H1 (cell line): ENCODE measurements at regions not wholly inside any gene's neighbourhood (a gene's known extent, or its start where the extent isn't known, plus 50 kb on each side); places are given as distances from the start of the nearest gene placed in this dataset.
A peak's percentile ranks its signal among the peaks of the same experiment; 100 is the strongest.

Experiments used
- CTCF ChIA-PET: fragments of 300-600 bp; sonication (Branson Sonifier 250); formaldehyde crosslinking; loops from one replicate; lab custom pipeline; 2021; ENCODE audit not compliant: partially characterized antibody; lab: Charles Lee
- POLR2A ChIA-PET: fragments of 300-600 bp; sonication (Branson Sonifier 250); formaldehyde crosslinking; loops from one replicate; lab custom pipeline; 2021; ENCODE audit warnings: inconsistent platforms; ENCODE audit not compliant: partially characterized antibody; lab: Charles Lee
- DNase-seq, 2 experiments: peaks; one replicate each; pipeline versions ENCODE4 v3.0.0 to v3.0.0-alpha.2; 2010 to 2022; ENCODE audit warnings: low spot score in 2 of 2, low read depth in 1 of 2, mixed read lengths in 1 of 2
- FAIRE-seq: peaks from 2 replicates; lab custom pipeline; 2011; peaks lifted over from hg19 to GRCh38; lab: Jason Lieb, UNC
- H2AFZ ChIP-seq: 2 replicates; pipeline ENCODE4 v1.8.1; 2012; ENCODE audit warnings: low read length, inconsistent platforms
- H2AK5ac ChIP-seq: 2 replicates; pipeline ENCODE4 v1.6.1; 2013; ENCODE audit warnings: low read depth, low read length
- H2BK120ac ChIP-seq: replicated peaks from 2 replicates; pipeline ENCODE3; 2013; ENCODE audit warnings: low read depth, low read length, inconsistent platforms
- H2BK12ac ChIP-seq: 2 replicates; pipeline ENCODE4 v1.6.1; 2013; ENCODE audit warnings: low read depth, low read length
- H2BK15ac ChIP-seq: 2 replicates; pipeline ENCODE4 v1.6.1; 2013; ENCODE audit warnings: low read length
- H2BK20ac ChIP-seq: 2 replicates; pipeline ENCODE4 v1.6.1; 2013; ENCODE audit warnings: low read length
- H2BK5ac ChIP-seq: 2 replicates; pipeline ENCODE4 v1.6.1; 2013; ENCODE audit warnings: low read depth, low read length
- H3K14ac ChIP-seq: 2 replicates; pipeline ENCODE4 v1.6.1; 2013; ENCODE audit warnings: inconsistent platforms; ENCODE audit not compliant: insufficient read length
- H3K18ac ChIP-seq: 2 replicates; pipeline ENCODE4 v1.6.1; 2013; ENCODE audit warnings: low read length; ENCODE audit errors: extremely low read depth
- H3K23ac ChIP-seq: 2 replicates; pipeline ENCODE4 v1.6.1; 2013; ENCODE audit warnings: inconsistent platforms; ENCODE audit not compliant: insufficient read length
- H3K23me2 ChIP-seq: 2 replicates; pipeline ENCODE4 v1.6.1; 2013; ENCODE audit warnings: low read depth, low read length
- H3K27ac ChIP-seq: 2 replicates; pipeline ENCODE4 v1.6.1; 2011; ENCODE audit warnings: low read depth, low read length, inconsistent platforms
- H3K27me3 ChIP-seq, 4 experiments: replicated peaks in 1 of 4; 1 replicate in 1 of 4; 2 replicates in 3 of 4; pipeline versions ENCODE4 v1.6.1 to v1.8.1; 2011 to 2013; ENCODE audit warnings: low read length in 3 of 4, mild to moderate bottlenecking in 3 of 4, inconsistent platforms in 2 of 4, mixed read lengths in 2 of 4, moderate library complexity in 1 of 4; ENCODE audit not compliant: control insufficient read depth in 3 of 4, insufficient read depth in 3 of 4; ENCODE audit errors: extremely low read depth in 1 of 4
- H3K36me3 ChIP-seq, 4 experiments: 2 replicates each; pipeline versions ENCODE4 v1.6.1 to v1.8.1; 2011 to 2013; ENCODE audit warnings: mild to moderate bottlenecking in 4 of 4, low read length in 3 of 4, moderate library complexity in 2 of 4, control low read depth in 1 of 4, inconsistent platforms in 1 of 4; ENCODE audit not compliant: insufficient read depth in 4 of 4, control insufficient read depth in 2 of 4
- H3K4ac ChIP-seq: replicated peaks from 2 replicates; pipeline ENCODE3; 2013; ENCODE audit warnings: low read length, low read depth, mixed read lengths, inconsistent platforms; ENCODE audit not compliant: insufficient read length
- H3K4me1 ChIP-seq, 4 experiments: replicated peaks in 1 of 4; 1 replicate in 1 of 4; 2 replicates in 3 of 4; pipeline versions ENCODE4 v1.6.1 to v1.8.1; 2011 to 2013; ENCODE audit warnings: low read length in 3 of 4, inconsistent platforms in 2 of 4, mixed read lengths in 1 of 4; ENCODE audit not compliant: insufficient read depth in 4 of 4, control insufficient read depth in 3 of 4
- H3K4me2 ChIP-seq, 2 experiments: 2 replicates each; pipeline versions ENCODE4 v1.6.1 to v1.8.1; 2011 to 2013; ENCODE audit warnings: low read depth in 2 of 2, low read length in 2 of 2, control low read depth in 1 of 2, inconsistent platforms in 1 of 2, mild to moderate bottlenecking in 1 of 2; ENCODE audit not compliant: insufficient read depth in 1 of 2
- H3K4me3 ChIP-seq, 4 experiments: fragments of 200-600, 300-600 bp in 1 of 4; sonication (generic), shearing (Covaris generic), sonication (Bioruptor Twin) in 1 of 4; 2 replicates each; pipeline versions ENCODE4 v1.5.1 to v1.8.1; 2011 to 2016; ENCODE audit warnings: low read length in 4 of 4, low read depth in 3 of 4, control low read depth in 2 of 4, inconsistent platforms in 2 of 4, mild to moderate bottlenecking in 2 of 4, mixed read lengths in 1 of 4, moderate library complexity in 1 of 4; ENCODE audit not compliant: insufficient read depth in 2 of 4; ENCODE audit errors: extremely low read depth in 1 of 4
- H3K56ac ChIP-seq: replicated peaks from 2 replicates; pipeline ENCODE3; 2013; ENCODE audit warnings: low read depth, mild to moderate bottlenecking, mixed read lengths, low read length, inconsistent platforms; ENCODE audit not compliant: insufficient read length
- H3K79me1 ChIP-seq: 2 replicates; pipeline ENCODE4 v1.6.1; 2013; ENCODE audit warnings: low read depth, low read length, control low read depth
- H3K79me2 ChIP-seq, 2 experiments: 2 replicates each; pipeline versions ENCODE4 v1.6.1 to v1.8.1; 2012 to 2013; ENCODE audit warnings: low read length in 2 of 2, mild to moderate bottlenecking in 2 of 2, inconsistent platforms in 1 of 2; ENCODE audit not compliant: insufficient read depth in 2 of 2, control insufficient read depth in 1 of 2
- H3K9ac ChIP-seq, 4 experiments: replicated peaks in 1 of 4; 1 replicate in 1 of 4; 2 replicates in 3 of 4; pipeline versions ENCODE4 v1.6.1 to v1.8.1; 2011 to 2013; ENCODE audit warnings: low read depth in 3 of 4, low read length in 3 of 4, control low read depth in 2 of 4, mild to moderate bottlenecking in 2 of 4, moderate library complexity in 2 of 4, inconsistent platforms in 1 of 4; ENCODE audit errors: extremely low read depth in 1 of 4
- H3K9me3 ChIP-seq, 2 experiments: 2 replicates each; pipeline versions ENCODE4 v1.6.1 to v1.8.1; 2012 to 2013; ENCODE audit warnings: mild to moderate bottlenecking in 2 of 2, moderate library complexity in 2 of 2, control low read depth in 1 of 2, inconsistent platforms in 1 of 2, low read depth in 1 of 2, low read length in 1 of 2, mixed read lengths in 1 of 2; ENCODE audit not compliant: insufficient read depth in 2 of 2
- H4K20me1 ChIP-seq, 2 experiments: replicated peaks in 1 of 2; 2 replicates each; pipeline versions ENCODE3 to v1.8.1; 2011 to 2013; ENCODE audit warnings: inconsistent platforms in 2 of 2, low read length in 2 of 2, mild to moderate bottlenecking in 1 of 2; ENCODE audit not compliant: insufficient read depth in 2 of 2, control insufficient read depth in 1 of 2
- H4K5ac ChIP-seq: 2 replicates; pipeline ENCODE4 v1.6.1; 2013; ENCODE audit warnings: low read length, low read depth, mixed read lengths, inconsistent platforms; ENCODE audit not compliant: insufficient read length
- H4K8ac ChIP-seq: 2 replicates; pipeline ENCODE4 v1.8.0; 2013; ENCODE audit warnings: mild to moderate bottlenecking, moderate library complexity, low read length, inconsistent platforms; ENCODE audit not compliant: insufficient read depth; ENCODE audit errors: extremely low read depth
- H4K91ac ChIP-seq: replicated peaks from 2 replicates; pipeline ENCODE3; 2013; ENCODE audit warnings: low read length, mixed read lengths, inconsistent platforms; ENCODE audit not compliant: insufficient read length
- WGBS, 2 experiments: shearing (Covaris generic) in 1 of 2; methylation state at CpG; one replicate each; pipeline versions ENCODE4 v1.1.6 to v1.1.7; 2013 to 2015; ENCODE audit warnings: low lambda C conversion rate in 2 of 2, mixed read lengths in 2 of 2, inconsistent platforms in 1 of 2, low coverage in 1 of 2, missing lambda C conversion rate in 1 of 2; ENCODE audit not compliant: insufficient replicate concordance in 2 of 2, insufficient coverage in 1 of 2, insufficient read length in 1 of 2; ENCODE audit errors: extremely low coverage in 1 of 2, missing lambda C conversion rate in 1 of 2; 5-methylcytosine and 5-hydroxymethylcytosine counted together
- TF ChIP-seq, protein P1 (sequence below): IDR thresholded peaks from 2 replicates; pipeline ENCODE4 v1.6.1; 2011; ENCODE audit warnings: low read depth, mild to moderate bottlenecking, low read length; ENCODE audit not compliant: insufficient read depth

- H4K91ac ChIP-seq: no peak overlapping the region
- no peak overlapping the region for H3K4me3 ChIP-seq
- WGBS, 2 experiments: 86% methylated on average over 2 of the region's 2 CpGs; no CpG with 5 or more reads in 1 of the 2 experiments
- H3K79me1 ChIP-seq: no peaks in the 10 kb centered on the region
- DNase-seq (no peak), FAIRE-seq (no peak)
- H3K4me2 ChIP-seq: no peak overlapping the region
- no peak overlapping the region for H4K8ac ChIP-seq
- no peak overlapping the region for H3K14ac ChIP-seq
- TF ChIP-seq, protein P1, sequence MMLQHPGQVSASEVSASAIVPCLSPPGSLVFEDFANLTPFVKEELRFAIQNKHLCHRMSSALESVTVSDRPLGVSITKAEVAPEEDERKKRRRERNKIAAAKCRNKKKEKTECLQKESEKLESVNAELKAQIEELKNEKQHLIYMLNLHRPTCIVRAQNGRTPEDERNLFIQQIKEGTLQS: no peak
- no peaks in the 10 kb centered on the region for H3K36me3 ChIP-seq
- no peaks in the 10 kb centered on the region for H3K4me1 ChIP-seq
- no peaks in the 10 kb centered on the region for H3K23me2 ChIP-seq
- ChIA-PET CTCF (interaction anchor here (3.8 kb wide), 1 partner anchor 10 kb away, joined by 9 read pairs; no protein-coding TSS in a partner anchor), POLR2A (no interaction called here)
- no peaks in the 10 kb centered on the region for H4K20me1 ChIP-seq
- H3K56ac ChIP-seq: no peak overlapping the region
- H3K4ac ChIP-seq: no peak overlapping the region
- no peak overlapping the region for H2BK5ac ChIP-seq
- no peaks in the 10 kb centered on the region for H3K79me2 ChIP-seq
- H2AFZ ChIP-seq: peak overlapping the region; percentile 60; the same call in 1 of the 2 replicates
- H2AK5ac ChIP-seq: no peak overlapping the region
- no peak overlapping the region for H3K9ac ChIP-seq
- no peak overlapping the region for H3K18ac ChIP-seq
- no peak overlapping the region for H2BK120ac ChIP-seq
- H3K27ac ChIP-seq: no peak overlapping the region
- H3K27me3 ChIP-seq: no peaks in the 10 kb centered on the region
- no peak overlapping the region for H4K5ac ChIP-seq
- no peak overlapping the region for H2BK12ac ChIP-seq
- H2BK15ac ChIP-seq: no peak overlapping the region
- no peaks in the 10 kb centered on the region for H3K9me3 ChIP-seq
- H2BK20ac ChIP-seq: no peak overlapping the region
- no peak overlapping the region for H3K23ac ChIP-seq
Observed at GRCh38 chr6:22658183-22658582, 88.8 kb downstream of the HDGFL1 start.
